GM12892 (cell line): ENCODE measurements at regions not wholly inside any gene's neighbourhood (a gene's known extent, or its start where the extent isn't known, plus 50 kb on each side); places are given as distances from the start of the nearest gene placed in this dataset.

ENCODE experiments used
- POLR2A ChIP-seq: IDR thresholded peaks from 2 replicates; pipeline ENCODE4 v1.6.1; 2011; ENCODE audit warnings: low read depth, low read length, control low read depth
- TAF1 ChIP-seq: IDR thresholded peaks from 2 replicates; pipeline ENCODE4 v1.6.1; 2011; ENCODE audit warnings: low read depth, mild to moderate bottlenecking, control low read depth, low read length, borderline replicate concordance

- TF ChIP-seq POLR2A (no peak), TAF1 (no peak)
These were observed 694.4 kb upstream of the PCDH20 start for GRCh38 chr13:62110079-62110478.
